KOPT-K1 (cell line): ENCODE measurements at regions not wholly inside any gene's neighbourhood (a gene's known extent, or its start where the extent isn't known, plus 50 kb on each side); places are given as distances from the start of the nearest gene placed in this dataset.
A peak's percentile ranks its signal among the peaks of the same experiment; 100 is the strongest.

Experiments used
- H3K27ac ChIP-seq: fragments of 200-600 bp; sonication (generic); 2 replicates; pipeline ENCODE4 v1.5.1; 2016; ENCODE audit warnings: antibody characterized with exemption, mild to moderate bottlenecking, low read depth, low read length; ENCODE audit not compliant: poor library complexity, severe bottlenecking
- H3K36me3 ChIP-seq: fragments of 200-600 bp; sonication (generic); 2 replicates; pipeline ENCODE4 v1.5.1; 2017; ENCODE audit warnings: antibody characterized with exemption, mild to moderate bottlenecking, low read length, moderate library complexity; ENCODE audit not compliant: insufficient read depth
- H3K9me3 ChIP-seq: fragments of 200-600 bp; sonication (generic); 2 replicates; pipeline ENCODE4 v1.5.1; 2017; ENCODE audit warnings: antibody characterized with exemption, low read length, mild to moderate bottlenecking; ENCODE audit not compliant: insufficient read depth, poor library complexity, severe bottlenecking

GRCh38 chr5:120974690-120975089 lies 510.6 kb downstream of the PRR16 start:
- Histone ChIP-seq H3K9me3 (peaks cover 4% of the 10 kb centered on the region), H3K27ac (no peak overlapping the region), H3K36me3 (no peaks in the 10 kb centered on the region)

- Histone ChIP-seq H3K27ac (no peak overlapping the region), H3K9me3 (peaks cover 6% of the 10 kb centered on the region), H3K36me3 (no peaks in the 10 kb centered on the region)
Observed at GRCh38 chr5:120982351-120982750, 518.3 kb downstream of the PRR16 start.

GRCh38 chr5:120985526-120985925 lies 521.4 kb downstream of the PRR16 start:
- Histone ChIP-seq H3K36me3 (no peaks in the 10 kb centered on the region), H3K9me3 (no peaks in the 10 kb centered on the region), H3K27ac (no peak overlapping the region)

- Histone ChIP-seq H3K9me3 (peaks cover 4% of the 10 kb centered on the region), H3K36me3 (no peaks in the 10 kb centered on the region), H3K27ac (no peak overlapping the region)
Observed at GRCh38 chr5:120988491-120988890, 524.4 kb downstream of the PRR16 start.

GRCh38 chr5:120988941-120989340 lies 524.8 kb downstream of the PRR16 start:
- Histone ChIP-seq H3K9me3 (peaks cover 4% of the 10 kb centered on the region), H3K27ac (no peak overlapping the region), H3K36me3 (no peaks in the 10 kb centered on the region)

GRCh38 chr5:120991569-120991968 lies 527.5 kb downstream of the PRR16 start:
- Histone ChIP-seq H3K27ac (no peak overlapping the region), H3K36me3 (no peaks in the 10 kb centered on the region), H3K9me3 (peaks cover 4% of the 10 kb centered on the region)

GRCh38 chr5:120994112-120994511 lies 530.0 kb downstream of the PRR16 start:
- no peak overlapping the region for H3K27ac ChIP-seq
- no peaks in the 10 kb centered on the region for H3K36me3 ChIP-seq
- H3K9me3 ChIP-seq: peaks cover 4% of the 10 kb centered on the region

GRCh38 chr5:120999550-120999949 lies 535.5 kb downstream of the PRR16 start:
- H3K9me3 ChIP-seq: no peaks in the 10 kb centered on the region

GRCh38 chr5:121006217-121006616 lies 542.1 kb downstream of the PRR16 start:
- peaks cover 5% of the 10 kb centered on the region for H3K9me3 ChIP-seq
- no peak overlapping the region for H3K27ac ChIP-seq

More at GRCh38 chr5:120999550-120999949, 535.5 kb downstream of the PRR16 start:
- Histone ChIP-seq H3K36me3 (no peaks in the 10 kb centered on the region), H3K27ac (no peak overlapping the region)

GRCh38 chr5:121008041-121008440 lies 543.9 kb downstream of the PRR16 start:
- Histone ChIP-seq H3K27ac (no peak overlapping the region), H3K9me3 (peaks cover 9% of the 10 kb centered on the region), H3K36me3 (no peaks in the 10 kb centered on the region)

More at GRCh38 chr5:121006217-121006616, 542.1 kb downstream of the PRR16 start:
- H3K36me3 ChIP-seq: no peaks in the 10 kb centered on the region

GRCh38 chr5:121009058-121009457 lies 545.0 kb downstream of the PRR16 start:
- H3K9me3 ChIP-seq: peaks cover 9% of the 10 kb centered on the region
- no peak overlapping the region for H3K27ac ChIP-seq
- no peaks in the 10 kb centered on the region for H3K36me3 ChIP-seq

GRCh38 chr5:121018004-121018403 lies 553.9 kb downstream of the PRR16 start:
- peaks cover 15% of the 10 kb centered on the region for H3K9me3 ChIP-seq
- H3K36me3 ChIP-seq: no peaks in the 10 kb centered on the region
- peak overlapping the region; percentile 64 for H3K27ac ChIP-seq

- Histone ChIP-seq H3K9me3 (peaks cover 17% of the 10 kb centered on the region), H3K27ac (peak overlapping the region; percentile 64), H3K36me3 (no peaks in the 10 kb centered on the region)
Observed at GRCh38 chr5:121019106-121019505, 555.0 kb downstream of the PRR16 start.

- no peaks in the 10 kb centered on the region for H3K36me3 ChIP-seq
- H3K9me3 ChIP-seq: peaks cover 17% of the 10 kb centered on the region
- H3K27ac ChIP-seq: peak overlapping the region; percentile 64
Observed at GRCh38 chr5:121019734-121020133, 555.6 kb downstream of the PRR16 start.

- Histone ChIP-seq H3K9me3 (peaks cover 17% of the 10 kb centered on the region), H3K27ac (peak overlapping the region; percentile 76), H3K36me3 (no peaks in the 10 kb centered on the region)
Observed at GRCh38 chr5:121021681-121022080, 557.6 kb downstream of the PRR16 start.

- Histone ChIP-seq H3K27ac (peak overlapping the region; percentile 76), H3K9me3 (peaks cover 9% of the 10 kb centered on the region), H3K36me3 (no peaks in the 10 kb centered on the region)
Observed at GRCh38 chr5:121024416-121025311, 560.6 kb downstream of the PRR16 start.
